ELR (cell line): ENCODE measurements at regions not wholly inside any gene's neighbourhood (a gene's known extent, or its start where the extent isn't known, plus 50 kb on each side); places are given as distances from the start of the nearest gene placed in this dataset.
"Not testable (repeated sequence)": the region's sequence is repeated elsewhere in the genome, so short reads cannot be mapped to it uniquely, and the experiment has no call there.

Source experiments
- DNase-seq: peaks from one replicate; pipeline ENCODE4 v3.0.0-alpha.2; 2015; ENCODE audit warnings: low read depth

DNA sequence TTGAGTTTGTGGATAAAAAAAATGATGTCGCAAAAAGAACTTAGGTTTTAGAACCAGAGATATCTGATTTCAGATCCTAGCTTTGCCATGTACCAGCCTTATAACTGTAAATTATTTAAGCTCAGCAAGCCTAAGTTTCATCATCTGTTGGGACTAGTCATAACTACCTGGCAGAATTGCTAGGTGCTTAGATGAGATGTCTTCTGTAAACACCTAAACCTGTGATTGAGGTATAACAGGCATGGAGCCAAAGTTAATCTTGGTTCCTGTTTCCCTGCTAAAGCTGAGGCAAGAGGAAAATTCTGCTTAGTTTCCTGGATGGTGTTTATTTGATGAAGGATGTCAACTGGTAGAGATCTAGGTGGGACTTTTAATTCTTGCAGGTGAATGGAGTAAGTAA, 331.3 kb upstream of the RBMS3 start:
- DNase-seq = no peak

DNA sequence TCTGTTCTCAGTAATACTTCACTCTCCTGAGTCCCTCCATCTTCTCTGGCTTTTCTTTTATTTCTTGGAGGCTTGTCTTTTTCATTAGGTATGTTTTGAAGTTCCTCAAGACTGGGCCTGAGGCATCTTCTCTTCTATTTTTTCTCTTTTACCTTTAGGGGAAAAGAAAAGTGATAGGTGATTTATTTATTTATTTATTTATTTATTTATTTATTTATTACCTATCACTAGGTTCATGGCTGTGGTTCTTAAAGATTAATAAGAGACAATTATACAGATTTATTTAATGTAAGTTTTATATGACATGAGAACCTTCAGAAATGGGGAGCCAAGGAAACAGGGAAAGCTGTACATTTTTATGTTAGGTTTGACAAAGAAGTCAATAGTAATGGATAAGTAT, 330.3 kb upstream of the RBMS3 start:
- no peak for DNase-seq

DNA sequence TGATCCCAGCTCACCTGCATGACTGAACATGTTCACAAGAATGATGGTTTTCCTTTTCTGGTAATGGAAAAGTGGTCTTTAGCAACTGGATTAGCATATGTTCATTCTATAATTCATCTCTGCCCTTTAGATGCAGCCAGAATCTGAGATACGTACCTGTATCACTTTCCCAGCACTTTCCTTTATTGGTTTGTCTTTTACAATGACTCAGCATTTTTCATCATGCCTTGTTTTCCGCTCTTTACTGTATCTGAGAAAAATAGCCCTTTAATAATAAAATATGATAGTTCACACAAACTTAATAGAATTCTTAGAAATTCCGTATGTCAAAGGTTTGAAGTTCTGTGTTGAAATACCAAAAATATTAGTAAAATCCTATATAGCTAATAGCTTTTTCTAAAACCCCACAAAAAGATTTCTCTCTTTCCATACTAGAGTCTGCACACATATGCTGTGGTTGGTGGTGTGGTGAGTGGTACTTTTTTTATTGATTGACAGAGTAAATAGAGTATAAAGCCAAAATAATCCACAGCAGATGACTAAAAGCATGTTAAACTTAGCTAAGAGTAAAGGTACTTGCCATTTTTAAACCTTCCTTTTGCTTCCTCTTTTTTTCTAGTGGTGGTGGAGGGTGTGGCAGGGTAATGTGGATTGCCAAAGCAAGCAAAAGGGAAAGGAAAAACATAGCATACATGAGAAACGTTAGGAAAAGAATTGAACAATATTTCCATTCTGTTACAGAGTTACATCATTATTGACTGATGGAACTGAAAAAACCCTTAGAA, 328.9 kb upstream of the RBMS3 start:
- DNase-seq = no peak

DNA sequence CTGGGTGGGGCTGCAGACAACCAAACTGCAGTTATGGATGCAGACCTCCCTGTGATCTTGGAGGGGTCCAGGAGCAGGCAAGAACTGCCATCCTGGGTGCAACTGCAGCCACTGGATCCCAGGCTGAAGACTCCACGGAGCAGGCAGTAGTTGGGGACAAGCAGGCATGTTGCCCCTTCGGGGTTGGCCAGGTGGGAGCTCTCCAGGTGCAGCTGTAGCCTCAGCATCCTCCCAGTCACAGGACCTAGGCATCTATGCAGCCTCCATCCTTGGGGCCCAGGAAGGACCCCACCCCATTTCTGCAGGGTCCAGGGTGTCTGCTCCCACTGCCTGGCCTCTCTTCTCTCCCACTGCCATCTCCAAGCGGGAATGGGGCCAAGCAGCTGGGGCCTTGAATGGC, 322.2 kb upstream of the RBMS3 start:
- DNase-seq = no peak

DNA sequence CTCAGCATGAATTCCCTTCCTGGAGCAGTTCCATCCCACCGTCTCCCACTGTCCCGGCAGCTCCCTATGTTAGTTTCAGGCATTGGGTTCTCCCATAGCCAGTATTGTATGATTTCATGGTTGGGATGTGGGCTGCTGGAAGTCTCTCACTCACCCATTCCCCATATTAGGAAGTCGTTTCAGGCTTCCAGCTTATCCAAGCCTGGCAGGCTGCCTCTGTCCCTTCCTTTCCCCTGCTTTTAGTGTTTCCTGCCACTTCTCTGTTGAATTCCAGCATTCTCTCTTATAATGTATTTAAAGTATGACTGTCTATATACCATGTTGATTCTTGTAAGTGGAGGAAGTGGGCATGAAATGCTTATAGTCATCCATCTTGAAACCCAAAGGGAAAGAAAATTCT, 309.7 kb upstream of the RBMS3 start:
- no peak for DNase-seq

DNA sequence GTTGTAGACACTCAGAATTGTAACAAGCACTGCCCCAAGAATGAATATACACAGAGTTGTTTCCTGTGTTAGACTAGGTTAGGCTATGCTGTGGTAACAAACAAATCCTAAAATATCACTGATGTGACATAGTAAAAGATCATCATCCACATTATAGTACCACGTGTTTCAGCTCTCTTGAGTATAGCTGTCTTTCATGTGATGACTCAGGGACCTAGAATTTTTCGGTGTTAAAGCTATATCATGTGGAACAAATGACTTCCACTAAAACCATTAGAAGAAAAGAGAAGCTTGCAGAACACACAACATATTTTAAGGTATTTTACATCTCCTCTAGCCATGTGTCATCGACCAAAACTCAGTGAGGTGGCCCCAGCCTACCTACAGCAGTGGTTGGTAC, 307.9 kb upstream of the RBMS3 start:
- DNase-seq = peak; percentile 59

DNA sequence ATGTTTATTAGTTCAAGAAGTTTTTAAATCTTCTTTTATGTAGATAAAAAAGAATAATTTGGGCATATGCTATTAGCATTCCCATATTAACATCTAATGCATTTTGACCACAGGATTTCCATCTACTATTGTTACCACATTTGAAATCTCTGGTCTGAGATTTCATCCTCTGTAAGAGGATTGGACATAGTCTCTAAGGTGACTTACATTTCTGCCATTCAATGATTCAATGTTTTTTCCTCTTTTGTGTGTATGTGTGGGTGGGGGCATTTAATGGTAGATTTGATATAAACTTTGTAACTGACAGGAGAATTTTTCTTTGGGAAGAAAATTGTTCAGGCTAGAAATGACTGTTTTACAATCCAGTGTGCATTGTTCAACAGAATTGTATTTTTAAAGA, 307.3 kb upstream of the RBMS3 start:
- DNase-seq = peak; percentile 58

DNA sequence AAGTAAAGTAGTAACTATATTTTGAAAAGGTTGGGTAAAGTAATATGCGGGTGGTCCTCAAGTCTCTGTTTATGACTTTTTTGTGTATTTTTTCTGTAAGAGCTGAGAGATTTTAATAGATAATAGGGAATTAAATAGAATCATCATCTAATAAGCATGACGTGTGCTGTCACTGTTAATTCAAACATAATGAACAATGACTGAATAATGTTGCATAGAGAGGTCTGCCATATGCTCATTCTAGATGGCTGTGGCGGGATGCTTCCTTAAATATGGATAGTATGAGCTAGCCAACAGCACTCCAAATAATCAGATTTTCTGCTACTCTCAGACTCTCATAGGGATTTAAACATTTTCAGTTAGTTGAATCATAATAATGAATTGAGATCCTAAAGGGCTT, 302.8 kb upstream of the RBMS3 start:
- no peak for DNase-seq

DNA sequence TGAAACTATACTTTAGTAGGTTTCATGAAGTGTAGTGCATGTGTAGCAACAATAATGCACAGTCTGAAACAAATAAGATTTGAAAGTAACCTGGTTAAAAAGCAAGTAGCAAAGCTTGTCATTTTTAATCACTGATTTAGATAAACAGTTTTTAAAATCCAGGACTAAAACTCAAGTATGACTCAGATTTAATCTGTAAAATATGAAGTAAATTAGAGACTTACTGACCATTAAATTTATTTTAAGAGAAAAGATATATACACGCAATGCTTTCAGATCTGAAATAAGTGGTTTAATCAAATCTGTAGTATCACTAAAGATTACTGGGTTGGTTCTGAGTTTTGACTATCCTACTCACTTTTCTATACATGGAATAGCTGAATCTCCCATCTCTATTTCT, 300.7 kb upstream of the RBMS3 start:
- DNase-seq = no peak

DNA sequence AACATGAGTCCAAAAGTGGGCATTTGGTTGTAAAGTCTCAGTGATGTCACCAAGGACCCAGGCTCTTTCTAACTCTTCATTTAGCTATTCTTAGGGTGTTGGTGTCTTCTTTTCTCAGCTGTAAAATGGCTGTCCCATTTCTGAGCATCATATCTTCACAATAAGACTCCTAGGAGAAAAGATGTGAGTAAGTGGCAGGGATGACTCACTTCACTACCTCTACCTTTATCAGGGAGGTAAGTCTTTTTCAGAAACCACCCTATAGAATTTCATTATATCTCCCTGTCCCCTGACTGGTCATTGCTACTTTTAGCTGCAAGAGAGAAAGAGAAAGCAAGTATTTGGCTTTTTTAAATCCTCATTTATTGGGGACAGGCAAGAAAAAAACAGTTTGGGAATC, 300.2 kb upstream of the RBMS3 start:
- DNase-seq = no peak

DNA sequence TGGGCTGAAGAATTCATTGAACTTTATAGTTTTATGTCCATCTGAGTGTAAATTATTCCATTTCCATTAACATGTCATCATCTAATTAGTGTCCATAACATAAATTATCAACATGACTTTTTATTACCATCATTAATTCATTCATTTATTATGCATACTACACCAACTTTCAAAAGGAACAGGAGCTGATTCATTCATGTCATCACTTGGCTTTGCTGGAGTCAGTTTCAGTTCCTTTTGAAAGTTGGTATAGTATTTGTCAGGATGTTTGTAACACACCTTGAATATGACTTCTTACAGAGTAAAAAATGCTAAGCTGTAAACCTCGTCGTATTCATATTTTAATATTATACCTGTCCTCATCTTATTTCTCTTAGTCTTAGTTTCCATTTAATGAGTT, 298.0 kb upstream of the RBMS3 start:
- no peak for DNase-seq

DNA sequence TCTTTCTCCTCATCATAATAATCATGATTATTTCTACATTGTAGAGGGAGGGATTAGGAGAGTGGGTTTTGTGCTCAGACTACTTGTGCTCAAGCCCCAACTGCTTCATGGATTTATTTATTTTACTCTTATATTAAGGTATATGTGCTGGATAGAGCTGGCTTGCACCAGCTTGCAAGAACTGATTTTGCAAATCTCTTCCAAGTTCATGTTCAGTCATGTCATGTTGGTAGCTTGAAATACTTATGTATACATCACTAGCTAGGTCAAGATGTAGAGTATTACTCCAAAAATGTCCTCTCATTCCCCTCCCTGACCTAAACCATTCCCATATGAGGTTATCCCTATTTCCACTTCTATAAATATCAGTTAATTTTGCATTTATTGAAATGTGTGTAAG, 293.9 kb upstream of the RBMS3 start:
- DNase-seq = no peak

DNA sequence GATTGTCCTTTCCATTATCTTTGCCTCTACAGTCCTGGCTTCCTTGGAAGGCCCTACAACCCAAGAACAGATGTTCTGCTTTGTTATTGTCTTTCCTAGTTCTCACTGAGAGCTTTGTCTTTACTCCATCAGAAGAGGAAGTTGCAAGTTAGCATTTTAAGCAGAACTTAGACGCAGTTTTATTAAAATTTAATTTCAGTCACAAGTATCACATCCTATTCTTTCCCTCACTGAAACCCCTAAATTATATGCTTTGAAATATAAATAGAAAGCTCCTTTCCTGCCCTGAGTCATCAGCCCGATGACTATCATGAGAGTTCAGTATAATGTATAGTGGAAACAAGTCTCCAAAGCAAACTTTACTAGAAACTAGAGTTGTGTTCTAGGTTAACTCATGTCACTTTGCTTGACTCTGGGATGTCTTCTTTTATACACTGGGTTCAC, 291.2 kb upstream of the RBMS3 start:
- DNase-seq = peak; percentile 39

DNA sequence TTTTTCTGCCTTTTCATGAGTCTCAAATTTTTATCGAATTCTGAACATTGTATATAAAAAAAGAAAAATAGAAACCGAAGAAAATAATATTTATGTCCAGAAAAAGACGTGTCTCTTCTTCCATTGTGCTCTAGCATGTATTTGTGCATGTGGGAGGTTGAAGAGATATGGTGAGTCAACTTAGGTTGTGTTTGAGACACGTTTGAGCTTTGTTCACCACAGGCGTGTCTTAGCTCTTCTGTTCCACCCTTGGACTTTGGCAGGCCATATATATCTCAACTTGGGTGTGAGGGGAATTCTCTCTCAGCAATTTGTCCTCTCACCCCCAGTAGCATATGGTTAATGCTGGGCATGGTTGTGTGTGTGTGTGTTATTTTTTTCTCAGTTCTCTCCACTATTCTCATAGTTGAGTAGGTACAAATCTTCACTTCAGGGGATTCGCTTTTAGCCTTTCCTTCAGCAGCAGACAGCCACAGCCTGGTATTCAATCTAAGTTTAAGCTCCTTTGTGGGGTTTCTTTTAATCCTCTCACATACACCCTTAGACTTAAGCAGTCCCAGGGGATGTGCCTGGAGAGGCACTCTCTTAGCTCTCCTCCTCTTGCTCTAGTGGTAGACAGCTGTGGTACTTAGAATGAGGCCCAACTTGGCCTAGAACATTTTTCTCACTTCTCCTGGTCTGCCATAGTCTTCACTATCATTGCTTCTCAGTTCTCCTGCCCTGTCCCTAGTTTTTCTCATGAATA, 286.5 kb upstream of the RBMS3 start:
- DNase-seq = no peak

DNA sequence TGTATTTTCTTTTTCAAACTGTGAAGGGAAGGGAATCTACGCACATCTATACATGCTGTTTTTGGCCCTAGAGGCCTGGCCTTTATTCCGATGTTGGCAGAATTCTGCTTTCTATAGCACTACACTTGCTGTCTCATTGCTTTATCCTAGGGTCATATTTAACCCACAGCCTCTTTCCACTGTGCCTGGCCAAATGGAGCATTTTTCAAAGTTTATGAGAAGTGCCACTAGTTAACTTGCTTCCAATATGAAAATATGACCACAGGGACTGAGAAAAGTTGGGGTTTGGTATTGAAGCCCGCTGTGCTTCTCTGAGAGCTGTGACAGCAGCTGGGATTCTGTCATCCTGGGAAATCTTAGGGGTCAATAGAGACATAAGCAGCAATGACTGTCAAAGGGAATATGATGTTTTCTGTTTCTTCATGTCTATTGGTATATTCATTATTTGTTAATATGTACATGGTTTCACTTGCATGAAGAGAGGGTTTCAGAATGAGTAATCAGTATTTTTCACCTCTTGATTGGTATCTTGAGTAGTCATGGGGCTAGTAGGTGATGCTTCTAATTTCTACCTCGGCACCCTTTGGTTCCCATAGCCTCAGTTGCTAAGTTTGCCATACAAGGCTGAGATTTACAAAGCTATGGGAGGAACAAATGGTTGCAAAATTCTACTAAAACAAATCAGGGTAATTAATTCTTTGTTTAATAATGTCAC, 275.8 kb upstream of the RBMS3 start:
- no peak for DNase-seq

DNA sequence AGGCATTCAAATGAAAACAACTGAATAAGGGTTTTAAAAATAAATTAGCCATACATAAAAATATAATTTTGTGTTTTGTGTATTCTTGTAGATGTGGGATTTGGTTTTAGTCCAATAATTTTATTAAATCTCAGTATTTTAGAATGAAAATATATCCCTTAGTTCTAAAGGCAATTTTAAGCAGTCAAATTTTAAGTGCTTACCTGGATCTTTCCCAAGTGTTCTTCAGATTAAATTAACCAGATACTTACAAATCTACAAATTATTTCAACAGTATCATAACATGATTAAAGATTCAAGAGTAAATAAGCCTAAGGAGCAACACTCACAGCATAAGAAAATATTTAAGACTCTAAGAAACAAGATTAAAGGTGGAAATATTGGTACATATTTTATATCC, 275.0 kb upstream of the RBMS3 start:
- DNase-seq = no peak

DNA sequence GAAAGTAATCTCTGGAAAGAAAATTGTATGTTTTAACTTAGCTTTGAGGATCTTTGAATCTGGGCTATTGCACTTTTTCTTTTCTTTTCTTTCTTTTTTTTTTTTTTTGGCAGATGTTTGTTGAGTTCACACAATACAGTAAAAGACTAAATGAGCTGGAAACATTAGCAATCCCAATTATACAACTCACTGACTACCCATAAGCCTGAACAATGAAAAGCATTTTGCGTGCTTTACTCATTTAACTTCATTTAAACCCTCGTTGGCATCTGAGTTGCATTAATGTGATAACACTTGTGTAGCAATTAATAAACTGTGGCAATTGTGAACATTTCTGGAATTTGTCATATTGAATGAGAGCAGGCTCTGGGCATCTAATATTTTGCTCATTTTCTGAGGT, 269.4 kb upstream of the RBMS3 start:
- no peak for DNase-seq

DNA sequence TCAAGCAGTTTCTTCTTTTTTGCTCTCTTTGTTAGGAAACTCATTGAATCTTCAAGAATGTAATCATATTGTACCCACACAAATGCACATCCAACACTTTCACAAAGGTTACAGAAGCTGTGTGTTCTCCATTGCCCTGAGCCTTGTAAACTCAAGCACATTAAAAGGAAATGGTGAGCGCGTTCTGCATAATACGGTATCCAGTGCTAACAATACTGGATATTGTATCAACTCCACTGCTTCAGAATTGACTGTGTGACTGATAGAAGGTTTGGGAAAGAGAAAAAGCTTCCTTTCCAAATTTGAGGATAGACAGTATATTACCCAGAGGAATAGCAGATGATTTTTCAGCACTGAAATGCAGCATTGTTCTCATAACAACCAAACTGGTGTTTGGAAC, 268.9 kb upstream of the RBMS3 start:
- no peak for DNase-seq

DNA sequence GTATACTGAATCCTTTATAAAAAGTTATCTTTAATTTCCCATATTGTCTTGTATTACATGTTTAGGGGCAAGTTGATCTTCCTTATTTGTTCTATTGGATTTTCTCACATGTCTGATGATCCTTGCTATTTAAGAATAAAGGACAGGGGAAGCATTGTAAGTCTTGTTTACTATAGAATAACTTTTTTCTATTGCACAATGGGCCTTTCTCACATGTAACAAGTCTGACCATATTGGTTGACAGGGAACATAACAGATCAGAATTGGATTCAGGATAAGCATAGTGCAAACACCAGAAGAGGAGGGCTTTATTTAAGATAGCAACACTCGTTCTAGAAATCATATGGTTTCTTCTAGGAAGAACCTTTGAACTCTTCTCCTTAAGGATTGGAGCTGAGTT, 257.9 kb upstream of the RBMS3 start:
- no peak for DNase-seq

DNA sequence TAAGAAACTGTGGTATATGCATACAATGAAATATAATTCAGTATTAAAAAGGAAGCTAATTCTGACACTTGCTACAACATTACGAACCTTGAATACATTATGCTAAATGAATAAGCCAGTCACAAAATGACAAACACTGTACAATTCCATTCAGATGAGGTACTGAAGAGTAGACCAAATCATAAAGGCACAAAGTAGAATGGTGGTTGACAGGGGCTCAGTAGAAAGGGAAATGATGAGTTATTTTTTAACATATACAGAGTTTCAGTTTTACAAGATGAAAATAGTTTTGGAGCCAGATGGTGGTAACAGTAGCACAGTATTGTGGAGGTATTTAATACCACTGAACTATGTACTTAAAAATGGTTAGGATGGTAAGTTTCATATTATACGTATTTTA, 254.6 kb upstream of the RBMS3 start:
- DNase-seq = no peak

DNA sequence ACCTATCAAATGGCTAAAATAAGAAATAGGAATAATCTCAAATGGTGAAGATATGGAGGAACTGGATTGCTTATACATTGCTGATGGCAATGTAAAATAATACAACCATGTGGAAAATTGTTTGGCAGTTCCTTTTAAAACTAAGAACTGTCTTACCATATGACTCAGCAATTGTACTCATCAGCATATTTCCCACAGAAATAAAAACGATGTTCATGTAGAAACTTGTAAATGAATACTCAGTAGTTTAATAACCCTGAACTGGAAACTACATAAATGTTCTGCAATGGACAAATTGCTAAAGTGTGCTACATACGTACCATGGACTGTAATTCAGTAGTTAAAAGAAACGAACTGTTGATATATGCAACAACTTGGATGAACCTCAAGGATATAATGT, 253.9 kb upstream of the RBMS3 start:
- DNase-seq = peak; percentile 4

DNA sequence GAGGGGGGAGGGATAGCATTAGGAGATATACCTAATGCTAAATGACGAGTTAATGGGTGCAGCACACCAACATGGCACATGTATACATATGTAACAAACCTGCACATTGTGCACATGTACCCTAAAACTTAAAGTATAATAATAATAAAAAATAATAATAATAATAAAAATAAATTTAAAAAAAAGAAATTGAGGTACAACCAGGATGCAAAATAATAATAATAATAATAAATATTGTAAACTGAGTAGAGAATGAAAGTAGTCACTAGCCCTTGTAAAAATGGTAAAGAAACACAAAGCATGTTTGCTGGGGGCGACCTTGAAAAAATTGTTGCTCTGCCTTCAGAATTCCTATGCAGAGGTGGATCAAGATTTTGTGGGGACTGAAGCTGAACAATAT, 249.7 kb upstream of the RBMS3 start:
- not testable (repeated sequence) for DNase-seq

DNA sequence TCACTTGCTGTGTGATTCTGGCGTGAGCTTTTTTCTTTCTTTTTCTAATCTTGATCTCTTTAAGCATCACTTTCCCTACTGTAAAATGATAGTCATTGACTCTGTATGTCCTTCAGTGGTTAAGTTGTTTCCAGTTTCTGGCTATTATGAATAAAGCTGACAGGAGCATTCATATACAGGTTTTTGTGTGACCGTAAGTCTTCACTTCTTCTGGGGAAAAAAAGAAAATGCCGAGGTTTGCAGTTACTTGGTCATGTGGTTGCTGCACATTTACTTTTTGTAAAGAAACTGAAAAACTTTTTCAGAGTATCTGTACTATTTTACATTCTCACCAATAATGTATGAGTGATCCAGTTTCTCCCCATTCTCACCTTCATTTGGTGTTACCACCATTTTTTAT, 247.4 kb upstream of the RBMS3 start:
- DNase-seq = no peak
